IPS-NIHi7 (cell line): ENCODE measurements at regions not wholly inside any gene's neighbourhood (a gene's known extent, or its start where the extent isn't known, plus 50 kb on each side); places are given as distances from the start of the nearest gene placed in this dataset.
"Not testable (repeated sequence)": the region's sequence is repeated elsewhere in the genome, so short reads cannot be mapped to it uniquely, and the experiment has no call there.

Source experiments
- DNase-seq: peaks from one replicate; pipeline ENCODE4 v3.0.0; 2012; ENCODE audit warnings: mixed read lengths; ENCODE audit errors: extremely low spot score

DNA sequence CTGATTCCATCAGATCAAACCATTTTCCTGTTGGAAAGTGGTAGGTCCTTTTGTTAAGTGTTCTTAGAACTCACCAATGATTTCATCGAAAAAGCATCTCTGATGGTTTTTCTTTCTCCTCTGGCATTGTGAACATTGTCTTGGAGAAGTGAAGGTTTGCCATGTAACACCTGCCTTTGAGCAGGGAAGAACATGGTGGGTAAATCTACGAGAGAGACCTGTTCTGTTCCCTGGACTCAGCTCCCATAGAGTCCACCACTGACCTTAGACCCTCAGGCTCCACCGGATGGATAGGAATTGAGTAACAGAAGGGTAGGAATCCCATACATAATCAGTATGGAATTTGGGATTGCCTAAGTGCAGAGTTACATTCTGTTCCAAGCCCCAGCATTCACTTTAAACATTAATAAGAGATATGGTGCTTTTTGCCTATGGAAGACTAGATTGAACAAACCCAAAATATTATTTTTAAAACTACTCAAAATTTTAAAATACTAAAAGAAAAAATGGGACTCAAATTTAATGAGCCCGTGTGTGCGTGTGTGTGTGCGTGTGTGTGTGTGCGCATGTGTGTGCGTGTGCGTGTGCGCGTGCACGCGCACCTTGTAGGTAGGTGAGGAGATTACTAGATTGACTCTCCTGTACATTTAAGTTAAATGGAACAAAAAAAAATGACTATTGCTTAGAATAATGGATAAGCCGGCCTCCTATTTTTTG, 92.0 kb downstream of the C9orf152 start:
- no peak for DNase-seq

DNA sequence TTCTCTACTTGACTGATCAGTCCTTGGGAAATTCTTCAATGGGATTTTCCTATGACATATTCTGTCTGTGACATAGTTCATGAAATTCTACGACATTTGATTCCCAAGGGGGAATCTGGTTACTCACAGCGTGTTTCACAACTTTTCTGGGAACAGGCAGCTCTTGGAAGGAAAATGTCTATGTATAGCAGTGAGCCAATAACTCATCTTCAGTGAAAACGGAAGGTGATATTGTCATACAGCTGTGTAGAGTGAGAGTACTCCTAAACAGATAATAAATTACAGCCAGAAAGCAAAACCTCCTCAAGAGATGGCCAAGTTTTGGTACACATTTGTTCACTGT, 91.4 kb downstream of the C9orf152 start:
- DNase-seq: no peak

DNA sequence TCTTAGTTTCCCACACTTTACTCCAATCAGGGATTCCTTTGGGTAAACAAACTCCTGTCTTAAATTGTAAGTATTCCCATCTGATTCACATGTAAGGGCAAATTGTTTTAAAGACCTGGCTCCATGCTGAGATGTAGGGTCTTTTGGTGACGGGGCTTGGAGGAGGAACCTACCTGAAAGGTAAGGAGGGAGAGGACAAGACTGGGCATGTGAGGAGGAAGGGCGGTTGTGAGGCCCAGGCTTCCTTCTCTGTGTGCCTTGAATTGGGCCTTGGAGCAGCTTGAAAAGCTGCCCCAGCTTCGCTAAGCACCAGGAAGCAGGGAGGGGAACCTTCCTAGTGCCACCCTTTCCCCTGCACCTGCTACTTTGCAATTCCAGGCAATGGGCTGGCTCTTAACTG, 86.8 kb downstream of the C9orf152 start:
- DNase-seq: no peak

DNA sequence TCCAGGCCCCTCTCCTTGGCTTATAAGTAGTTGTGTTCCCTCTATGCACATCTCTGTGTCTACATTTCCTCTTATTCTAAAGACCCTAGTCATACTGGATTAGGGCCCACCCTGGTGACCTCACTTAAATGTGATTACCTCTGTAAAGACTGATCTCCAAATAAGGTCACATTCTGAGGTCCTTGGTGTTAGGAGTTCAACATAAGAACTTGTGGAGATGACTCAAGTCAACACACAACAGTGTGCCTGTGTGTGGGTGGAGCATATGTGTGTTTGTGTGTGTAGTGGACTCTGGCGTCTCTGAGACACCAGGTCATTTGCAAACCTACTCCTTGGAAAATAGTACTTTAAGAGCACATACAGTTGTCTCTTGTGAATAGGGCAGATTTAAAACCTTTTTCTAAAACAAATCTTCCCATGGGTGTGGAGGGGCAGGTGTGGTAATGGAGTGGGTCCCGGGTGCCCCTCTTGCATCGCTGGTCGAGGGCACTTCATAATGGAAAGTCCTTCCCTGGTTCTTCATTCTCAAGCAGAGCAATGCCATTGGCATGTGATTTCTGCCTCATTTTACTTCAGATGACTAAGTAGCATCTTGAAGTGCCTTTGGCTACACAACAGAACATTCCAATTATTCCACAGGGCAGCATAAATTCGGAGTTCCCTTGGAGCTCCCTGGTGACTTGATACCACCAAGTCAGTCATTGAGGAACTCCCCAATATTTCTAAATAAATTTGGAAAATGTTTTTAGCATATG, 84.4 kb downstream of the C9orf152 start:
- DNase-seq: no peak

DNA sequence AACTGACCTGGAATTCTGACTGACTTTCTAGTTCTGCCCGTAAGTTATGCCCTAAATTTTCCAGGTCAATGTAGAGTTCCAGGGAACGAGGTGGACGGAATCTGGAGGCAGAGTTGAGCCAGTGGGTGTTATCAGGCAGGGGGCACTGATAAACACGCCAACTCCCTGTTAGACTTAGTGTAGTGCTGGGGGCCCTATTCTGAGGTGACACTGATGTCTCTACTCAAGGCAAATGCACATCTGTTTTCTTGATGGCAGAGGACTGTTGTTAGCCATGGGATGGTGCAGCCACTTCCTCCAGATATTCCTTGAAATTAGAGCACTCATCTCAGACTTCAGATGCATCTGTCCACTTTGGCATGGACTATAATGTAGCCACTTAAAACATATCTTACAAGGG, 83.5 kb downstream of the C9orf152 start:
- DNase-seq: no peak

DNA sequence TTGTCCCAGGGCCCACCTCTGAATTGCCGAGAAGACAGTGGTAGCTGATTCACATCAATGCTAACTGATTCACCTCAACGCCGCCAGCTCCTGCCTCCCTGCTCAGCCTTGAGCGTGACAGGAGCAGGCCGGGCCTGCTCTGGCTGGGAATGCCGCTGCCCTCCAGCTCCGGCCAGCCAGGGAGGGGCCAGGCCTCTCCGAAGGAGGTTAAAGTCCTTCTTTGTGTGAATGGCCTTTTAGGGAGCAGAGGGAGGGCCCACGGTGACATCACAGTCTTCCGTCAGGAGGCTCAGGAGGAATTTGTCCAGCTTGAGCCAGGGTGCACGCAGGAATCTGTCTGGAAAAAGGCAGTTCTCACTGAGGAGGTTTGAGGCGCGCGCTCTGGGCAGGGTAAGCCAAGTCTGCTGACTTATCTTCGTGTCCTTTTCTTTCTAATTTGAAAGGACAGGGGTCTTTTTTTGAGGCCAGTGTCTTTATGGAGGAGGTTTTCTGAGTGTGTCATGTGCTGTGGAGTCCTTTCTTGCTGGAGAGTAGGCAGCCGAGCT, 82.7 kb downstream of the C9orf152 start:
- peak; percentile 75 for DNase-seq

DNA sequence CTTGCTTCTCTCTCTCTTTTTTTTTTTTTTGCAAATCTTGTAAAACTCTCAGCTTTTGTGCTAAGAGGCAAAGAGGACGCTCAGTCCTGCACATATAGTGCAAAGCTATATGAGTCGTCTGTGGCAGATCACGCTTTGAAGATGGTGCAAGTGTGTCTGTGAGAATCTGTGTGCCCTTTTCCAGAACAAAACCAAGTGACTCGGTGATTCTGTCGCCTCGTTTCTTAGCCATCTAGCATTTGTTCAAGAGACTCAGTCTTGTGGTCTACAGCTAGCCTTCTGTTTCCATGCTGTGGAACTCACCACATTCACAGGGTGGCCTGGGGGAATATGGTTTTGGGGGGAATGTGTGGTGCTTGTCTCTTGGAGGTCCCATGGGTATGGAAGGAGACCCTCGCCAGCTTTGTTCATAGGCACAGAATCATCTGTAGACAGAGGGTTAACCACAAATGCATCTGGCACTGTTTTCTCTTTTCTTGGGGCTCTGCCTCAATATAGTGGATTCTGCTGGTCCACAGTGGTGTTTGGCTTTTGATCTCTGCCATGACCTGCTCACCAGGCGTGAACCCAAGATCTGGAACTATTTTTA, 82.1 kb downstream of the C9orf152 start:
- DNase-seq: no peak

DNA sequence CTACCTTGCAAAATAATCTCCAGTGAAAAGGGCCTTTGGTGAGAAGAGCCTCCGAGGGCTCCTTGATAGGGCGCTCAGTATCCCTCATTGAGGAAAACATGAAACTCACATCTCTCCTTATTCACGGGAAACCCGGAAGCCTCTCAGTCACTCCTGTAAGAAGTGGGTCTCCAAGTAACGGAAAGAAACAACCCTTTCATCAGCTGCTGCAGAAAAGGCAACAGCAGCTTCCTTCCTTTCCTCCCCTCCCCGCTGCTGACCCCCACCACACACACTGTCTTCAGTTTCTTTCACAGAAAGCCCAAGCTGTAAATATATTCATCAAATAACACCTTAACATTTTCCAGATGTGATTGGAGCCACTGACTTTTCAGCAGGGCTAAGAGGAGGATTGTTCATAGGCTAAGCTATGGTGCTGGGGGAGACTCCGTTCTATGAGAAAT, 81.4 kb downstream of the C9orf152 start:
- no peak for DNase-seq

DNA sequence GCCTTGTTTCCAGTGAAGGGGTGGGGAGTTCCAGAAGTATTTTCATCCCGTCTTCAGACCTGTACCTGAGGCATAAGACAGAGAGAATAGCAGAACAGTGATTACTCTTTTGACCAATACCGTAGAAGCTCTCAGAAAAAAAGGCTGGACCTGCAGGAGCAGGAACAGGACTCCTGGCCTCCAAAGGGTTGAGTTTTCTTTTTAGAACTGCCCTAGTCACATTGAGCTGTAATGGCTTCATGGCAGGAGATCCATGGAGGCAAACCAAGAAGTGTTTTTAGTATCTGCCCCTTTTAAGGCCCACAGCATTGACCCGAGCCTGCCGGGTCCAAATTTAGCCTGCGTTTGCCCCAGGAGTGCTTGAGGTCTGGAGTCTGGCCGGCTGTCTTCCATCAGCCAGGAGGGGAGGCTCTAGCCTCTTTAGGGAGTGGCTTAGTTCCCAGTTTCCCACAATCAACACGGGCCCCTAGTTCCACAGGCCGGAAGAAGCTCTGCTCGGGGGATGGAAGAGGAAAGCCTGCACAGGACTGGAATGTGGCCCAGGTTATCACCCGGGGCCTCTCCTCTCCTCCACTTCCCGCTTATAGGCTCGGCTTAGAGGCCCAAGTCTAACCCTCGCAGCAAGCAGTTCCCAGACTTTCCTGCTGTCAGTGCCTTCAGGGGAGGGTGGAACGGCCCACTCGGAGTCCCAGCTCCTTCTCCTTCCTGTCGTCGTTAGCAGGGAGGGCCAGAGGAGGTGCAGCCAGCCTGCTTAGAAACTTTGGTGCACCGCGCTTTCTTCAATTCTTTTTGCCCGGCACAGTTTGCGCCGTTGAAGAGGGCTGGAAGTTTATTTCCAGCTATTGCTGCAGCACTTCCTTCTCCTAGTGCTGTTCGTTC, 80.7 kb downstream of the C9orf152 start:
- peak; percentile 45 for DNase-seq

DNA sequence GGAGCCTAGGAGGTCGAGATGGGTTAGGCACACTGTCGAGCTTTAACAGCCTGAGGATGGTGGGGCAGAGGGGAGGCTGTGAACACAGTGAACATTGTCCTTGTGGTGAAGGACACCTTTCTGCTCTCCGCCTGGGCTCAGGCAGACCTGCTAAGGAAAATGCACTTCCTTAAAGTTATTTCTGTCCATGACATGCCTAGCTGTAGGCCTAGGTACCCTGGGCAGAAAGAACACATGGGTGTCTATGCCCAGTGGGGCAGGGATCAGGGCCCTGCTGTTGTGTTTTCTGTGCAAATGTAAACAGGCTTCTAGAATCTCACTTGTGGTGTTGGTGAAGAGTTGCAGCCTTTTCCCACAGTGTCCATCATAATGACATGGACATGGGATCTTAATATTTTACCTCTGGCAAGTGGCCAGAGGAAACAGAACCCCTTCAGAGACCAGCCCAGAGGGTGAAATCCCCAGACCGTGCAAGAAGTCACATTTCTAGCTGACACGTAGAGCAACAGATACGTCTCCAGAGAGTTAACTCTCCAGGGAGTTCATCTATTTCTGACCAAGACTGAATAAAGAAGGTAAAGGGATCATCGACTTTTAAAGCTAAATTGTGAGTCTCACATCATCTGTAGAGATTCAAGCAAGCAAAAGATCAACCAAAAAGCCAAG, 79.2 kb downstream of the C9orf152 start:
- no peak for DNase-seq

DNA sequence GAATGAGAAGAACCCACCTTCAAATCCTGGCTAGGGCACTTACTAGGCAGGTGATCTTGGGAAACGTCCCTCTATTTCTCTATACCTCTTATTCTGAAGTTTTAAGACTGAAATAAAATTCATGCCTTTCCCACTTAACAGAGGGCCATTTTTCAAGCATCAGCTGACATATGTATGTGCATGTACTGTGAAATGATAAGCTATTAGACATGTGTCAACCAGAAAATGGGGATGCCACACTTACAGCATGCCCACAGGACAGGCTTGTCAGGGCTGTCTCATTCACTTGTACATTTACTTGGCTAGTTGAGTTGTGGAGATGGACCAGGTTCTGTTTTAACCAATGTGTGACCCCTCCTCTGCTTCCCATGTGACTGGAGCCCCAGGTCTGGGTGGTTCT, 78.5 kb downstream of the C9orf152 start:
- DNase-seq: no peak

DNA sequence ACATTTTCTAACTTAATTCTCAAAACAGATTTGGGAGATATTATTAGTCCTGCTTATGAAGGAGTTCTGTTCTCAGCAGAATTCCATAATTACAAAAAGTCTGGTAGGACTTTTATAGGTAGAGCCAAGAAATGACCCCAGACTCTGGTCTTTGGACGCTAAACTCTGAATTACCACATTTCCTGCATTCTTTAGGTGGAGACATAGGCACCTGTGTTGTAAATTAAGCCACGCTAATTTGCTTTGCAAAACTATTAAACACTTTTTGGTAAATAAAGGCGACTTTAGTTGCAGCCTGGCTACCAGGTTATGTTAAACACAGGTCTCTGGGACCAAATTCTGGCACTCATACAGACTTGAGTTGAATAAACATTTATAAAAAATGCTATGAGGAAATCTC, 77.7 kb downstream of the C9orf152 start:
- no peak for DNase-seq

DNA sequence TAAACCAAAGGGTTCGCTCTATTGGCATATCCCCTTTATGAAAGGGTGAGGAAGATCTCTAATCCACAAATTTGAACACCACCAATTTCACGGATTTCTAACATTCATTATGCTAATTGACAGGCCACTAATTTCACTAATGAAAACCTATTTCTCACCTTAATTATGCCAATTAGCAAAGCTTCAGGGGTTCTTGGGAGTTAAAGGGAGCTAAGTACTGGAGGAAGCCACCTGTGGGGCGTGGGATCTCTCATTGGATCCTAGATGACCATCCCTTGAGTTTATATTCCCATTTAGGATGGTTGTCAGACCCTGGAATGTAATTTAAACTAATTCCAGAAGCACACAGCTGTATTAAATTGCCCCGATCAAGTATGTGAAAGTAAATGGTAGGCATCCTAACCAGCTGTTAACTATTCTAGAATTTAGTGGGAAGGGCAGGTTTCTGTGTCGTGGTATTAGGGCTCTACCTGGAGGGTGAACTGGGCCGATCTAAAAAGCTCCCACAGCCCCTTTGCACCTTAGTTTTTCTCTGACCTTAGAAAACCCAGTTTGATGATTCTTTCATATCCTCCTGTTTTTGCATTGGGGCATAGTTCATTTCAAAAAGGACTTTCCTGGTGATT, 77.1 kb downstream of the C9orf152 start:
- DNase-seq: no peak

DNA sequence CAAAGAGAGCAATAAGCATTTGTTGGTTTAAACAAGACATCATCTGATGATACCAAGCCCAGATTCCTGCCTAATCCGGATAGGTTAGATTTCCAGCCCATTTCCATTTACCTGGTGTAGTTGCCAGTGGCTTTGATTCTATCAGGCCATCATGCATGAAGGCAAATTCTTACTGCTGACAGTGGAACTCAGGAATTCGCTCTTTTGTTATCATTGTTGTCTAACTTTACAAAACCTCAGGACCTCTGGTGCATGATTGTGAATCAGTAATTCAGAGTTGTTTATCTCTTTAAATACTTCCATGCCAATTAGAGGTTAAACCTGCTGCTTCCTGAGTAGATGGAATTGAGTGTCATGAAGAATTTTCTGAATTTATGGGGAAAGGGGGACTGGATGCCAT, 76.5 kb downstream of the C9orf152 start:
- no peak for DNase-seq

DNA sequence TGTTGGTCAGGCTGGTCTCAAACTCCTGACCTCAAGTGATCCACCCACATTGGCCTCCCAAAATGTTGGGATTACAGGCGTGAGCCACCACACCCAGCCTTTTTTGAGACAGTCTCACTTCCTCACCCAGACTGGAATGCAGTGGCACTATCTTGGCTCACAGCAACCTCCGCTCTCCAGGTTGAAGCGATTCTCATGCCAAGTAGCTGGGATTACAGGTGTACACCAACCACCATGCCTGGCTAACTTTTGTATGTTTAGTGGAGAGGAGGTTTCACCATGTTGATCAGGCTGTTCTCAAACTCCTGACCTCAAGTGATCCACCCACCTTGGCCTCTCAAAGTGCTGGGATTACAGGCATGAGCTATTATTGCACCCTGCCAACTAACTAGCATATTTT, 75.4 kb downstream of the C9orf152 start:
- not testable (repeated sequence) for DNase-seq

DNA sequence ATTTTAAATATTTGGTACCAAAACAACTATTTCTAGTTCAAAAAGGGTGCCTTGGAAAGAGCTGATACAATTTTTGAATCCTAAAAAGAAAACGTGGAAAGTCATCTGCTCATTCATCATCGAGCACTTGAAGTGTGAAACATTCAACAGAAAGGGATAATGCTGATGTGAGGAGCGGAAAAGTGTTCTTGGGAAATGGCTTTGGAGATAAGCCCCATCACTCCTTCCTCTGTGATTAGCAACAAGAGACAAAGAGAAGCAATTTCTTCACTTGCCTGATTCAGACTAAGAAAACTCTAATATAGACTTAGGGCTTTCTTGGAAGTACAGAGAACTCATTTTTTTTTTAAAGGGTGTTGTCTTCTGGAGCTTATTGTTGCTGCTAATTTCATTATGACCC, 74.9 kb downstream of the C9orf152 start:
- DNase-seq: no peak

DNA sequence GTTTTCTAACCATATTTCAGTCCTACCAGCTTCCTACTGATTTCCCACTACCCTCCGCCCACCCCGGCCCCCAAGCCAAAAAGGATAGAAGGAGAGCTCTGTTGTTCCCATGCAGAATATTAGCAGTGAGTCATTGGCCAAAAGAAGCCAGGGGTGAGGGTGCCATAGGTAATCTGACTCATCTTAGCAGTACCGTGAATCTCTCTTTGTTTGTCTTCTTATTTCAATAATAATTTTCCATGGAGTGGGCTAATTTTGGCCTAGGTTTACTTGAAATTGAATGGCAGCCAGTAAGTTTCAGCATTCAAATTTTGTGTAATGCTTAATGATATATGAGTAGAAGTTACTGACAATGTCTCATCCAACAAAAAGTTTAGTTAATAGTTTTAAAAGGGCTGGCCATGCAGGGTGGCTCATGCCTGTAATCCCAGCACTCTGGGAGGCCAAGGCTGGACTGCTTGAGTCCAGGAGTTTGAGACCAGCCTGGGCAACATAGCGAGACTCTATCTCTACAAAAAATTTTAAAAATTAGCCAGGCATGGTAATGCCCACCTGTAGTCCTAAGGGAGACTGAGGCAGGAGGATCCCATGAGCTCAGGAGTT, 74.2 kb downstream of the C9orf152 start:
- DNase-seq: no peak

DNA sequence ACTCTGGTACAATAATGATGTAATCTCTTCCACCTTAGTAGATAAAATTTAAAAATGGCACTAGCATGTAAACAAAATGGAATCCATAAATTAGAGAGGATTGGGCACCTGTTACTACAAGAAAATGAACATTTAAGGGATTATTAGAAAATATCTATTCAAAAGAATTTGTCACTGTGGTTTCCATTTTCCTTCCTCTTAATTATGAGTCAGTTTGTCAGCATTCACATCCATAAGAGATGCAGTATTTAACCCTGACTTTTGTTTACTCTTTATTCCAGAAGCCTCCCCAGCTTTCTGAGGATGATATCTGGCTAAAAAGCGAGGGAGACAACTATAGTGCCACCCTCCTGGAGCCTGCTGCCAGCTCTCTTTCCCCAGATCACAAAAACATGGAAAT, 72.1 kb downstream of the C9orf152 start:
- DNase-seq: no peak

DNA sequence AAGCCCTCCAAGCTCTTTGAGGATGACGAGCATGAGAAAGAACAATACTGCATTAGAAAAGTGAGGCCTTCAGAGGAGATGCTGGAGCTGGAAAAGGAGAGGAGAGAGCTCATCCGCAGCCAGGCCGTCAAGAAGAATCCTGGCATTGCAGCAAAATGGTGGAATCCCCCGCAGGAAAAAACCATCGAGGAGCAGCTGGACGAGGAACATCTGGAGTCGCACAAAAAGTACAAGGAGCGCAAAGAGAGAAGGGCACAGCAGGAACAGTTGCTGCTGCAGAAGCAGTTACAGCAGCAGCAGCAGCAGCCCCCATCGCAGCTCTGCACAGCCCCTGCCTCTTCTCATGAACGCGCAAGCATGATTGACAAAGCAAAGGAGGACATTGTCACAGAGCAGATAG, 71.2 kb downstream of the C9orf152 start:
- DNase-seq: no peak

DNA sequence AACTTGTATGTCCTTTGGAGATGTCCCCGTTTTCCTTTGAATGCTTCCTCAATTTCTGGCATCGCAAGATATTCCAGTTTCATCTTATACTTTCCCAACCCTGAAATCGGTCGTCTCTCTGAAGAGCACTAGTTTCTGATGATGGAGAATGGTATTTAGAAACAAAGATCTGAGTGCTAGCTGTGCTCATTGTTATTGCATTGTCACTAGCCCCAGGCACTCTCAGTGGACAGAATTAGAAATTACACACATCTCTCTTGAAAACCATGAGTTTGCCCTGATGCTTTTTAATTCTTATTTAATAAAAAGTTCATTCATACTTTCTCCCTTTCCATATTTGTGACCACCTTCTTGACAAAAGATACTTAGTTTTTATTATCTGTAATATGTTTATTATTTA, 67.7 kb downstream of the C9orf152 start:
- no peak for DNase-seq
